ENCODE measurements at regions not wholly inside any gene's neighbourhood (a gene's known extent, or its start where the extent isn't known, plus 50 kb on each side); places are given as distances from the start of the nearest gene placed in this dataset.

DNA sequence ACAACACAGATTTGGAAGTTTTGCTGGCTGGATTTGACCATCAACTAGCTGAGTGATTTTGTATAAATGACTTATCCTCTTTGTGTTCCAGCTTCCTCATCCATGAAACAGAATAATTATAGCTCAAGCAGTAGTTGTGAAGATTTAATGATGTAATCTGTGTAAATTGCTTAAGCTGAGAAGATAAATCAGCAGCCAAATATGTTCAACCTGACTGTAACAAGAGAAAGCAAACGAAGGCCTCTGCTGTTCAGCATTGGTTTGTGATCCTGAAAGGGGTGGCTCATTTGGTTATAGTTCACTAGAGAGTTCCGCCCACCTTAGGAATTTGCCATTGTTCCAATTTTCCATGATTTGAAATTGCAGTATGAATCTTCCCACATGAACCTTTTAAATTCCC lies 75.7 kb upstream of the CCDC112 start:
- no peak for DNase-seq

DNA sequence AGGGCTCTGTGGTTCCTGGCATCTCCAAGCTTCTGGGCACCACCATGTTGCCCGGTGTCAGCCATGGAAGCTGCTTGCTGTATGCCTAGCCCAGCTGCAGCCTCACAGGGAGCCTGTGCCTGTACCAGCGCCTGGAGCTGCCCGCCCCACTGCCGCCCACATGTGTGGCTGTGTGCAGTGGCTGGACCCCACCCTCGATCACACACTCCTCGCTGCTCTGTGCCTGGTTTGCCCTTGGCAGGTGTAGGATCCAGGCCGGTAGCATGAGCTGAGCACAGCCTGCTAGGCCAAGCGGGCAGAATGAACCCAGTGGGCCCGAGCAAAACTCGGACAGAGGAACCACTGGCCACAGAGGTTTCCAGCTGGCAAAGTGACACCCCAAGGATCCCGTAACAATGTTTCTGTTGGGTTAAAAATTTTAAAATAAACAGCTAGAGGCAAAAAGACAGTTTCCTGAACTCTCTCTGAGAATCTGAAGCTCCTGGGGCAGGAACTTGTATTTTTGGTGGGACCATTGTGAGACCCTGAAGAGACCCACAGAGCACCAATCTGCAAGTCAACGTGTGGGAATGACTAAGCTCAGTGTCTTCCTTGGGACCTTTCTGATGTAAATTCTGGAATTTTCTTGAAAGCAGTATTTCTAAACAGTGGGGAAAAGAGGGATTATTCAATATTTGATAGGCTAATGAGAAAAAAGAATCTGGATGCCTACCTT lies 73.1 kb upstream of the CCDC112 start:
- DNase-seq, result no peak

DNA sequence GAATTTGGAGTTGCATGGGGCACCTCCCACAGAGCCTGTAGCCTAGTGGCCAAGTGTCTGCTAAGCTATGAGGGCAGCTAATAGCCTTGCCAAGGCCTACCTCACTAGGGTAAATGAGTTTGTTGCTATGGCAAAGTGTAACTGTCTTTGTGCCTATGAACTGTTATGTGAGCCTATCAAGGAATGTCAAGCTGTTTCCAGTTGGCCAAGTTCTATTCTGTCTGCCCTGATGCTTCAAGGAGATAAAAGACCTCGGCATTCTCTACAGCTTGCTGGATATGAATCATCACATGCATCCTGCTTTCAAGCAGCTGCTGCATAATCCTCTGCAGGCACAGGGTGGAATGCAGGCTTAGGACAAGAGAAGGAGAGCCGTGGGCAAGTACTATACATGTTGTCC lies 69.8 kb upstream of the CCDC112 start:
- DNase-seq, result no peak

DNA sequence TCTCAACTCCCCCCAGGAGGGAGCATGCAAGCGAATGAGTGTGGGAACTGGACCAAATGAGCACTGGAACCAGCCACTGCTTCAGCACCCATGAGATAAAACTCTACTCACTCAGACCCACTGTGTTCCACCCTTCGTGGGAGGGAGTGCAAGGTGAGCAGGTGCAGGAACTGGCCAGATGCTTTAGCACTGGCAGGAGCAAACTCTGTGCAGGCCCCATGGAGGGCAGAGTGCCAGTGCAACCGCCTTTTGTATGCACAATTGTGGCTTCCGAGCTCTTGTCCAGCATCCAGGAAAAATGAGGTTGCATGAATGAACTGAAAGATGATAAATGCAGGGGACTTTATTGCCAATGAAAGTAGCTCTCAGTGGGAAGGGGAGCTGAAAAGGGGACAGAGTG lies 67.4 kb upstream of the CCDC112 start:
- DNase-seq, result no peak

DNA sequence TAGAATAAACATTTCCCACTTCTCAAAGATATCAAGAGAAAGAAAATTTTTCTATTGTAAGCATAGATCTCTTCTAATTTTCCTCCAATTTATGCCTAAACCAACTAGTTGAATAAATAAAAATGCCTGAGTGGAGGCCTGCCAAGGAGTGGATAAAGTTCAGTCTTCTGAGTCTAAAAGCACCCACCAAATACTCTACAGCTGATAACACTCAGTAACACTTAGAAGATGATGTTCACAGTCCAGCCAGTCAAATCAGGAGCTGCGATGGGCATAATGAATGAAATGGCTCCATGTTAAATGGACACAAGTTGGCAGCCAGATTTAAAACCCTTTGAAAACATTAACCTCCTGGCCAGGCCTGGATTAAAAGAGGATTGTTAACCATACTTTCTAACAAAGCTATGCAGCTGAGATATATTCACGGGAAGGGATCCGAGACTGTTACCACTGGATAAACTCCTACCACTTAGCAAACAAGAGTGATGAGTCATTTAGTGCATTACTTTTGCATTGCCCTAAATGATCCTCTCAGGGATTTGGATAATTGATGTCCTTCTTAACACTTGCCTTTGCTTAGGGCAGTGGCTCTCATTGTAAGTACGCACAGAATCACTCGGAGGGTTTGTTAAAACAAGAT lies 63.7 kb upstream of the CCDC112 start:
- DNase-seq, result no peak

DNA sequence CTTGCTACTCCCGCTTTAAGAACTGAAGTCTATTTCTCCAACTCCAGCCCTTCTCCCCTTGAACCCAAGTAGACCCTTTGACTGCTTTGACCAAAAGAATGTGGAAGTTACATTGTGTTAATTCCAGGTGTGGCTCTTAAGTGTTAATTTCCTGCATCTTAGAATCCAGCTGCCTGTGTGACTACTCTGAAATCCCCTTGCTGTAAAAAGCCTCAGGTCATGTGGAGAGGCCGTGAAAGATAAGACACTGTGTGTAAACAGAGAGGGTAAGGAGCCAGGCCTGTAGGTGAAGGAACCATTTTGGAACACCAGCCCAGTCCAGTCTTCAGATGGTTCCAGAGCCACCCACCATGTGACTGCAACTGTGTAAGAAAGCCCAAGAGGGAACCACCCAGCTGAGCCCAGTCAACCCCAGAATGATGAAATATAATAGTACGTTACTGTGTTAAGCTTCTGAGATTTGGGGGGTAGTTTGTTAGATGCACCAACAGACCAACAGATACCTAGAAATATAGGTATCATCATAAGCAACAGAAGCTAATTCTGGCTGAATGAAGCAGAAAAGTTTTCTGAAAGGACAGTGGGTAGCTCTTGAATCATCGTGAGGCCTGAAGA lies 59.4 kb upstream of the CCDC112 start:
- DNase-seq, result no peak

DNA sequence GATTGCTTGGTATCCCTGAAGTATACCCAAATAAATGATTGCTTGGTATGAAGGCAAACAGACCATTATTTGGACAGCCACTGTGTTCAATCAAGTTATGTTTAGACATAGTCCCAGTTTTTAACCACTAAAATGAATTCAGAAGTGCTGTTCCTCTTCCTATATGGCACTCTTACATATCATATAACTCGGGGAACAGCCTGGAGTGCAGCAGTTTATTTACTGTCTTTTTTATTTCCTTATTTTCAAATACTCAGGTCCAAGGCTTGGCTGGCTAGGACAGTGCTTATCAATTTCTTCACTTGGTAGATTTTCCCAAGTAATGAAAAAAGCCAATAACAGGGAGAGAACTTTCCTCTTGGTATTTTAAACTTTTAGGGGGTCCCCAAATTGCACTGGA lies 58.6 kb upstream of the CCDC112 start:
- DNase-seq, result no peak

DNA sequence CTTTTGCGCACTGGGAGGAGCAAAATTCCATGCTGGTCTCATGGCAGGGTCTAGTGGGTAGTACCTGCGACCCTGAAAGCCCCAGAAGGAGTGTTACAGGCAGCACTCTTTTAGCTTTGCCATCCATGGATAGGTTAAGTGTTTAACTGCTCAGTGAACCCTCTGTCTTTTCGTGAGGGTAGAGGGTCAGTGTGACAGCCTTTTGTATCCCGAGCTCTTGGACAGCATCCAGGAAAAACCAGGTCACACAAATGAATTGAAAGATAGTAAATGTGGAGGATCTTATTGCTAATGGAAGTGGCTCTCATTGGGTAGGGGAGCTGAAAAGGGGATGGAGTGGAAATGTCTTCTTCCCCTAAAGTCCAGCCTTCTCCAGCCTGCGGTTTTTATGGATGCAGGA lies 57.8 kb upstream of the CCDC112 start:
- DNase-seq, result no peak

DNA sequence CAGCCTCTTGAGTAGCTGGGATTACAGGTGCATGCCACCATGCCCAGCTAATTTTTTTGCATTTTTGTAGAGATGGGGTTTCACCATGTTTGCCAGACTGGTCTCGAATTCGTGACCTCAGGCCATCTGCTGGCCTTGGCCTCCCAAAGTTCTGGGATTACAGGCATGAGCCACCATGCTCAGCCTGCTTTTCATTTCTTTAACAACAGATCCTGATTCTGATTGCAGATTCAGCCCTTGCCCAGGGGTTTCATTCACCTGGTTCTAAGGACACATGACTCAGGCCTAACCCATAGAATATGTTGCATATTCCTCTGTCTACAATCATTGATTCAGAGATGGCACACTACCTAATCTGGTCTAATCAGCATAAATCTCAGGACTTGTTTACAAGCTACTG lies 56.1 kb upstream of the CCDC112 start:
- DNase-seq, result no peak

DNA sequence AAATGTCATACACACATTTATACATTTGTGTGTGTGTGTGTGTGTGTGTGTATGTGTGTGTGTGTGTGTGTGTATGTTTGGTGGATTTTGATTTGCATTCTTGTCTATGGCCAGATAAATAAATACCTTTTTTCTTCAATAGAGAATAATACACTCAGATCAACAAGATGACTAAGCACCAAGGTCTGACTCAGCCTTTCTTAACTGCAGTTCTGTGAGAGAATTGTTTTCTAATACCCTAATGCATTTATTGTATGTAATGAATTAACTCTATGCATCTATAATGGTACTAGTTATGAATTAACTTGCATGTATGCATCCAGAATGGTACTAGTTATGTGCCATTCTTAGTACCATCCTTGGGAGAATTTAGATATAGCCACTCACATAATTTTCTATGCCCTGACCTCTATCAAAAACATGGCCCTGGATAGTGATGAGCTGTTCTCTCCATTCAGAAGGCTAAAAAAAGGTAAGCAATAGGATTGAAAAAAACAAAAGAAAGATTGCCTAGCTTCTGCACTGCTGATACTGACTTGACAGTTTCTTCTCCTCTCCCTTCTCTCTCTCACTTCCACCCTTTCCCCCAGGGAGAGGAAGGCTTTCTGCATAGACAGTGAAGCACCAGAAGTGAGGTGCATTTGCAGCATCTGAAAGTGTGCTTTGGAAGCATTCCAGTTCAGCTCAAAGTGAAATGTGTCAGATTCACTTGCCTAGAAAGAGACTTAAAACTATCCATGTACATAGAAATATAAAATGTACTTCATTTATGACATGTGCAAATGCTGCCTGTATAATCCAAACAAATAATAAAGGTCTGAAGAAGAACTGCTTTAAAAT lies 55.1 kb upstream of the CCDC112 start:
- DNase-seq, result no peak

DNA sequence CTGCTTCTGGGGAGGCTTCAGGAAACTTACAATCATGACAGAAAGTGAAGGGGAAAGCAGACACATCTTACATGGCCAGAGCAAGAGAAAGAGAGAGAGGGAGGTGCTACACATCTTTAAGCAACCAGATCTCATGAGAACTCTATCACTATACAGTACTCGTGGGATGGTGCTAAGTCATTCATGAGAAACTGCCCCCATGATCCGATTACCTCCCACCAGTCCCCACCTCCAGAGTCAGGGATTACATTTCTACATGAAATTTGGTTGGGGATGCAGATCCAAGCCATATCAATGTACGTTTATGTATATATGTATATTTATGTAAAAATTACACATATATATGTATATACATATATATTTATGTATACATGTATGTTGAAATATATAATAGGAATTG lies 54.4 kb upstream of the CCDC112 start:
- DNase-seq, result no peak

DNA sequence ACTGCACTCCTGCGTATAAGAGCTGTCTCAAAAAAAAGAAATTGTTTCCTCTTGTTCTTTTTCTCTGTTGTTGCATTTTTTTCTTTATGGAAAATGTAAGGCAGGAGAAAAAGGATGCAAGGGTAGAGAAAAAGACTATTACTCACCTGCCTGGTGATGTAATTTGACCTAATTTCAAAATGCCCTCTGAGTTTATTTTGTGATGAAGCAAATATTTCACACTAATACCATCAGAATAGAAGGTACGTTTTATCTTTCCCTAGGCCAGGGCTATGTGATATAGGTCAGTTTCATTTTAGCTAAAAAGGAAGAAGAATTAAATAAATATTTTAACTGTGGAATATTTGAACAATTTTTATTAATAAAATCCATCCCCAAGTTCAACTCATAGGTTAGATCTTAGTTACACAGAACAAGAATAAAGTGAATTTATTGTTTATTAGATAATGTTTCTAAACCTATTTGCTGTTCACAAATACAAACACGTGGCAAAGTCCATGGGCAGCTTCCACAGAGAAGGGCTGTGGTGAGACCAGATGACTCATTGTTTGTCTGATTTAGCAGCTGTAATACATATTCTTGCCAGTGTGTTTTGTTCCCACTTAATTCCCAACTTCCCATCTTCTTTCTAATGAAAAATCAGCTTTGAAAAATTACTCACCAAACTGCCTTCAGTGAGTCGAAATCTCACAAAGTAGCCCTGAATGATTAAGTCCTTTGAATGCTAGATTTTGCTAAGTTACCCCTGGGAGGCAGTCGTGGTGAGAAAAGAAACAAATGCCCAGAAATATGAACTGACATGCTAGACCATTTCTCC lies 52.8 kb upstream of the CCDC112 start:
- no peak for DNase-seq

DNA sequence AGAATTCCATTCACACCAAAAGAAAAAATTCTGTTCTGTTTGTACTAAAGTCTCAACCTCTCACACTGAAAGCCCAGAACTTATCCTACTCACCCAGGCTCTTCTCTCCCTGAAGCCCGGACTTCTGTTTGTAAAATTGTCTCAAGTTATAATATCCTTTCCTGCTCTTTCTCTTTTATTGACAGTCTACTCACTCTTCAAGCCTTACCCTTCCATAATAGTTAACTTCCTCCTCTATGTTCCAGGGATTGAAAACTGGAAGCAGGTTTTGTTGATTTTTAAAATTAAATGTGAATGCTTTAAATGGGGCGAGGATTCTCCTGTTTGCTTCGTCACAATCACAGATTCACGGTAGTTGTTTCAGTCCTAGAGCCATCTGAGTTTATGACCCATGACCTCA lies 51.7 kb upstream of the CCDC112 start:
- no peak for DNase-seq
